ENCODE measurements at regions not wholly inside any gene's neighbourhood (a gene's known extent, or its start where the extent isn't known, plus 50 kb on each side); places are given as distances from the start of the nearest gene placed in this dataset.

GRCh38 chr3:152056987-152057386 is 183.5 kb downstream of the SUCNR1 start:
- TF ChIP-seq TAF1 (IDR thresholded peaks at IDR 0.05; ENCODE audit: borderline replicate concordance, low read depth, low read length) (no peak), POLR2A (IDR thresholded peaks at IDR 0.05; ENCODE audit: low read depth, low read length) (no peak), POLR2AphosphoS5 (IDR thresholded peaks at IDR 0.05; ENCODE audit: low read depth, low read length) (no peak)
